CD14-positive monocyte (primary cell): ENCODE measurements at regions not wholly inside any gene's neighbourhood (a gene's known extent, or its start where the extent isn't known, plus 50 kb on each side); places are given as distances from the start of the nearest gene placed in this dataset.
A peak's percentile ranks its signal among the peaks of the same experiment; 100 is the strongest.

Experiments used
- DNase-seq, 3 donors: peaks; one replicate each; pipeline ENCODE4 v3.0.0-alpha.2; 2011 to 2022
- H2AFZ ChIP-seq: 2 replicates; pipeline ENCODE4 v1.6.0; 2012; ENCODE audit warnings: mild to moderate bottlenecking, low read depth, low read length, inconsistent platforms; ENCODE audit not compliant: insufficient read depth, poor library complexity, severe bottlenecking
- H3K27ac ChIP-seq, 2 donors: 1 replicate in 1 of 2; 2 replicates in 1 of 2; pipeline ENCODE4 v1.5.1; 2012 to 2013; ENCODE audit warnings: low read length in 2 of 2, control low read depth in 1 of 2, inconsistent platforms in 1 of 2, low read depth in 1 of 2, mild to moderate bottlenecking in 1 of 2
- H3K27me3 ChIP-seq, 2 donors: one replicate each; pipeline versions ENCODE4 v1.6.0 to v1.6.1; 2011 to 2013; ENCODE audit warnings: low read length in 2 of 2; ENCODE audit not compliant: control insufficient read depth in 2 of 2, insufficient read depth in 2 of 2
- H3K36me3 ChIP-seq, 2 donors: replicated peaks in 1 of 2; 1 replicate in 1 of 2; 2 replicates in 1 of 2; pipeline versions ENCODE4 v1.5.1 to v1.6.1; 2012 to 2013; ENCODE audit warnings: low read length in 2 of 2, control low read depth in 1 of 2, inconsistent platforms in 1 of 2, mild to moderate bottlenecking in 1 of 2; ENCODE audit not compliant: insufficient read depth in 2 of 2, control insufficient read depth in 1 of 2
- H3K4me1 ChIP-seq, 2 donors: 1 replicate in 1 of 2; 2 replicates in 1 of 2; pipeline versions ENCODE4 v1.5.1 to v1.6.1; 2012 to 2013; ENCODE audit warnings: low read length in 2 of 2, control low read depth in 1 of 2, inconsistent platforms in 1 of 2, mild to moderate bottlenecking in 1 of 2, moderate library complexity in 1 of 2; ENCODE audit not compliant: insufficient read depth in 2 of 2, control insufficient read depth in 1 of 2
- H3K4me2 ChIP-seq: replicated peaks from 2 replicates; pipeline ENCODE3; 2012; ENCODE audit warnings: low read length, moderate library complexity, mild to moderate bottlenecking; ENCODE audit not compliant: poor library complexity, severe bottlenecking; ENCODE audit errors: extremely low read depth
- H3K4me3 ChIP-seq, 3 experiments: fragments of 200-600 bp in 1 of 3; sonication (generic) in 1 of 3; replicated peaks in 1 of 3; 1 replicate in 2 of 3; 2 replicates in 1 of 3; pipeline ENCODE4 v1.5.1; 2011 to 2013; ENCODE audit warnings: low read length in 3 of 3, mild to moderate bottlenecking in 3 of 3, control low read depth in 2 of 3, low read depth in 2 of 3, inconsistent platforms in 1 of 3, moderate library complexity in 1 of 3
- H3K79me2 ChIP-seq: 2 replicates; pipeline ENCODE4 v1.6.0; 2012; ENCODE audit warnings: mild to moderate bottlenecking, control low read depth, inconsistent platforms, low read length, moderate library complexity; ENCODE audit not compliant: insufficient read depth
- H3K9ac ChIP-seq: 2 replicates; pipeline ENCODE4 v1.6.0; 2017; ENCODE audit warnings: low read length, mild to moderate bottlenecking; ENCODE audit not compliant: insufficient read depth, poor library complexity, severe bottlenecking
- H3K9me3 ChIP-seq, 2 donors: replicated peaks in 1 of 2; 1 replicate in 1 of 2; 2 replicates in 1 of 2; pipeline versions ENCODE4 v1.5.1 to v1.6.1; 2012 to 2013; ENCODE audit warnings: low read length in 2 of 2, control low read depth in 1 of 2; ENCODE audit not compliant: control insufficient read depth in 1 of 2, insufficient read depth in 1 of 2
- H4K20me1 ChIP-seq: 2 replicates; pipeline ENCODE4 v1.6.0; 2012; ENCODE audit warnings: mild to moderate bottlenecking, low read length, control low read depth, moderate library complexity; ENCODE audit not compliant: insufficient read depth
- H3K27ac Mint-ChIP-seq, 7 donors: one replicate each; pipeline ENCODE4 v1.8.0; 2020; ENCODE audit warnings: mild to moderate bottlenecking in 7 of 7, mixed read lengths in 7 of 7, moderate library complexity in 6 of 7, inconsistent platforms in 2 of 7
- H3K27me3 Mint-ChIP-seq, 3 donors: one replicate each; pipeline ENCODE4 v1.8.0; 2021 to 2022; ENCODE audit warnings: low read depth in 3 of 3, mild to moderate bottlenecking in 3 of 3, mixed read lengths in 3 of 3, moderate library complexity in 3 of 3, inconsistent platforms in 1 of 3
- H3K36me3 Mint-ChIP-seq, 2 donors: one replicate each; pipeline ENCODE4 v1.8.0; 2020; ENCODE audit warnings: mixed read lengths in 2 of 2, inconsistent platforms in 1 of 2, mild to moderate bottlenecking in 1 of 2
- H3K4me1 Mint-ChIP-seq: one replicate; pipeline ENCODE4 v1.8.0; 2020; ENCODE audit warnings: mild to moderate bottlenecking, mixed read lengths
- H3K4me3 Mint-ChIP-seq, 2 donors: one replicate each; pipeline ENCODE4 v1.8.0; 2020; ENCODE audit warnings: mild to moderate bottlenecking in 2 of 2, mixed read lengths in 2 of 2, moderate library complexity in 1 of 2
- H3K9me3 Mint-ChIP-seq, 7 donors: one replicate each; pipeline ENCODE4 v1.8.0; 2020 to 2022; ENCODE audit warnings: mixed read lengths in 7 of 7, mild to moderate bottlenecking in 6 of 7, moderate library complexity in 6 of 7, inconsistent platforms in 2 of 7
- CTCF ChIP-seq: fragments of 200-600 bp; IDR thresholded peaks from one replicate; pipeline ENCODE4 v1.8.0; 2022; ENCODE audit warnings: antibody characterized with exemption, mild to moderate bottlenecking
- WGBS: methylation state at CpG from one replicate; pipeline ENCODE4 v1.1.5; 2013; ENCODE audit warnings: missing lambda C conversion rate; ENCODE audit not compliant: insufficient coverage; 5-methylcytosine and 5-hydroxymethylcytosine counted together
- intact Hi-C, 2 donors: fragments of 100-400 bp; cut with micrococcal nuclease; formaldehyde crosslinking; loops; one replicate each; pipeline versions ENCODE4 v1.15.0 to v1.15.1; 2023

GRCh38 chr2:4528773-4529172 is 825.4 kb downstream of the DCDC2C start:
- Mint-ChIP-seq H3K27me3 (no peaks in the 10 kb centered on the region), H3K36me3 (no peaks in the 10 kb centered on the region), H3K4me1 (no peaks in the 10 kb centered on the region), H3K27ac (no peak overlapping the region), H3K9me3 (peaks cover 0 to 4% (median under 1%) of the 10 kb centered on the region in 7 donors), H3K4me3 (no peak overlapping the region)
- Histone ChIP-seq H3K79me2 (no peaks in the 10 kb centered on the region), H3K4me1 (no peaks in the 10 kb centered on the region), H3K4me2 (no peak overlapping the region), H3K9me3 (peaks cover 4 to 9% of the 10 kb centered on the region in 2 donors), H3K36me3 (no peaks in the 10 kb centered on the region), H4K20me1 (no peaks in the 10 kb centered on the region), H2AFZ (no peak overlapping the region), H3K27ac (no peak overlapping the region), H3K27me3 (no peaks in the 10 kb centered on the region), H3K4me3 (no peak overlapping the region), H3K9ac (no peak overlapping the region)
- no peak for TF ChIP-seq CTCF
- DNase-seq, result no peak
- intact Hi-C loops, result no loop called here
- WGBS, result 63% methylated on average over 1 of the region's 3 CpGs

DNA sequence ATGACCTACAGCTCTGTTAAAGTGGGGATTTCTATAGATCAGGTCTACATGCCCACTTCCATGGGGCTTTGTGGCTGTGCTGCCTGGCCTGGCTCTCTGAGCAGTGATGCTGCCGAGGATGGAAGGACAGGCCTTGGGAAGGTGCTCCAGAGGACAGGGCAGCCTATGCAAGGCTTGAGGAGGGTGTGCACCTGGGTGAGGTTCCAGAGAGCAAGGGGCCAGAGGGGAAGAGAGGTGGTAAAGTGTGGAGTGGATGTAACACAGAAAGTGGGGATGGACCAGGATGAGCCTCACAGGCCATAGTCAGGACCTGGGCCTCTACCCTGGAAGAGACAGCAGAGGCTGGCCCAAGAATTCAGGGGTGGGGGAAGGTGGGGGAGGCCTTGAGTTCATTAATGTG is 826.4 kb downstream of the DCDC2C start:
- H3K9me3 ChIP-seq, result peaks cover 4 to 9% of the 10 kb centered on the region in 2 donors
- H3K79me2 ChIP-seq, result no peaks in the 10 kb centered on the region
- H3K4me1 ChIP-seq, result no peaks in the 10 kb centered on the region
- no peaks in the 10 kb centered on the region for H3K27me3 Mint-ChIP-seq
- no peaks in the 10 kb centered on the region for H3K4me1 Mint-ChIP-seq
- no peak overlapping the region for H3K27ac ChIP-seq
- H2AFZ ChIP-seq, result no peak overlapping the region
- H3K36me3 ChIP-seq, result no peaks in the 10 kb centered on the region
- H3K9me3 Mint-ChIP-seq, result peaks cover 0 to 4% (median 2%) of the 10 kb centered on the region in 7 donors
- intact Hi-C loops, result no loop called here
- no peak overlapping the region for H3K4me3 Mint-ChIP-seq
- no peak overlapping the region for H3K4me3 ChIP-seq
- H3K36me3 Mint-ChIP-seq, result no peaks in the 10 kb centered on the region
- no peak overlapping the region for H3K9ac ChIP-seq
- 92% methylated on average over 1 of the region's 1 CpG for WGBS
- TF ChIP-seq CTCF, result no peak
- H3K27ac Mint-ChIP-seq, result peak overlapping the region in 1 of 7 donors; percentile 41
- H3K27me3 ChIP-seq, result no peaks in the 10 kb centered on the region
- no peaks in the 10 kb centered on the region for H4K20me1 ChIP-seq
- no peak overlapping the region for H3K4me2 ChIP-seq
- no peak for DNase-seq
